HCT116 (cell line): ENCODE measurements at regions not wholly inside any gene's neighbourhood (a gene's known extent, or its start where the extent isn't known, plus 50 kb on each side); places are given as distances from the start of the nearest gene placed in this dataset.

Source experiments
- ATAC-seq: fragments of 200-7000 bp; cut with Tn5 transposase; 2 replicates; pipeline ENCODE4 v1.9.1; 2020; ENCODE audit warnings: mild to moderate bottlenecking, moderate library complexity
- BruUV-seq: library from RNA; stranded (reverse); fragments of 400-500 nt; replicated peaks from 2 replicates; lab custom pipeline; 2021; lab: Mats Ljungman, UMichigan
- CTCF ChIA-PET: fragments of 300-600 bp; sonication (Branson Sonifier 250); formaldehyde crosslinking; loops from one replicate; lab custom pipeline; 2021; ENCODE audit warnings: antibody characterized with exemption; lab: Charles Lee
- POLR2A ChIA-PET: fragments of 300-600, 350-600 bp; sonication (Branson Sonifier 250); formaldehyde crosslinking; loops from one replicate; lab custom pipeline; 2021; ENCODE audit warnings: antibody characterized with exemption; lab: Charles Lee
- RAD21 ChIA-PET, 2 experiments: fragments of 300-600 bp; sonication (Branson Sonifier 250); formaldehyde crosslinking; loops; one replicate each; lab custom pipeline; 2023; ENCODE audit warnings: low total read pairs in 2 of 2; ENCODE audit not compliant: uncharacterized antibody in 2 of 2, unreplicated experiment in 2 of 2, low non-redundant PET in 1 of 2; lab: Charles Lee
- DNase-seq: peaks from one replicate; pipeline ENCODE4 v3.0.0-alpha.2; 2010; ENCODE audit warnings: low read depth, low spot score
- H2AFZ ChIP-seq: fragments of 200-600 bp; shearing (Covaris generic), sonication (generic); 2 replicates; pipeline ENCODE4 v1.6.1; 2017; ENCODE audit warnings: low read depth, mixed run types, mixed read lengths, antibody characterized with exemption, low read length; ENCODE audit not compliant: poor library complexity, severe bottlenecking
- H3K27ac ChIP-seq: 2 replicates; pipeline ENCODE4 v1.5.1; 2012; ENCODE audit warnings: low read depth, low read length
- H3K27me3 ChIP-seq: fragments of 200-600 bp; sonication (generic); 2 replicates; pipeline ENCODE4 v1.6.1; 2016; ENCODE audit warnings: mixed run types, low read length, mixed read lengths; ENCODE audit not compliant: insufficient read depth
- H3K36me3 ChIP-seq, 2 experiments: fragments of 200-500 bp in 1 of 2; fragments of 200-600 bp in 1 of 2; sonication (Bioruptor generic) in 1 of 2; sonication (generic) in 1 of 2; 2 replicates each; pipeline versions ENCODE4 v1.5.1 to v1.6.1; 2014 to 2016; ENCODE audit warnings: low read length in 2 of 2, inconsistent platforms in 1 of 2, mixed read lengths in 1 of 2, mixed run types in 1 of 2; ENCODE audit not compliant: insufficient read depth in 2 of 2, control insufficient read depth in 1 of 2
- H3K4me1 ChIP-seq, 2 experiments: fragments of 200-600 bp in 1 of 2; sonication (generic) in 1 of 2; 2 replicates each; pipeline versions ENCODE4 v1.5.1 to v1.6.1; 2012 to 2017; ENCODE audit warnings: low read length in 2 of 2, inconsistent platforms in 1 of 2, mild to moderate bottlenecking in 1 of 2, mixed read lengths in 1 of 2, mixed run types in 1 of 2, moderate library complexity in 1 of 2; ENCODE audit not compliant: insufficient read depth in 2 of 2, control insufficient read depth in 1 of 2
- H3K4me2 ChIP-seq: fragments of 200-600 bp; sonication (generic); 2 replicates; pipeline ENCODE4 v1.6.1; 2017; ENCODE audit warnings: mixed run types, low read length, mixed read lengths
- H3K4me3 ChIP-seq, 2 experiments: fragments of 200-600 bp in 1 of 2; sonication (generic) in 1 of 2; replicated peaks in 1 of 2; 2 replicates each; pipeline ENCODE4 v1.5.1; 2011 to 2016; ENCODE audit warnings: low read length in 2 of 2, control low read depth in 1 of 2, low read depth in 1 of 2, mild to moderate bottlenecking in 1 of 2, mixed read lengths in 1 of 2, mixed run types in 1 of 2
- H3K79me2 ChIP-seq: fragments of 200-600 bp; sonication (generic); 2 replicates; pipeline ENCODE4 v1.6.1; 2017; ENCODE audit warnings: mild to moderate bottlenecking, mixed run types, low read length, moderate library complexity, mixed read lengths; ENCODE audit not compliant: insufficient read depth
- H3K9ac ChIP-seq: fragments of 200-600 bp; sonication (generic); 2 replicates; pipeline ENCODE4 v1.6.1; 2016; ENCODE audit warnings: low read length, mixed read lengths
- H3K9me2 ChIP-seq: fragments of 200-600 bp; sonication (generic), shearing (Covaris generic); 2 replicates; pipeline ENCODE4 v1.6.1; 2017; ENCODE audit warnings: mixed run types, mild to moderate bottlenecking, moderate library complexity; ENCODE audit not compliant: insufficient read depth
- H3K9me3 ChIP-seq, 2 experiments: fragments of 200-500 bp in 1 of 2; fragments of 200-600 bp in 1 of 2; sonication (Bioruptor generic) in 1 of 2; sonication (generic) in 1 of 2; 2 replicates each; pipeline ENCODE4 v1.6.1; 2014 to 2017; ENCODE audit warnings: low read length in 2 of 2, mixed read lengths in 2 of 2, inconsistent platforms in 1 of 2, low read depth in 1 of 2, mild to moderate bottlenecking in 1 of 2, mixed run types in 1 of 2, moderate library complexity in 1 of 2; ENCODE audit not compliant: control insufficient read depth in 1 of 2, insufficient read depth in 1 of 2
- H4K20me1 ChIP-seq: fragments of 200-600 bp; sonication (generic), shearing (Covaris generic); 2 replicates; pipeline ENCODE4 v1.6.1; 2017; ENCODE audit warnings: mixed run types, mild to moderate bottlenecking, moderate library complexity; ENCODE audit not compliant: insufficient read depth
- ATF3 ChIP-seq: IDR thresholded peaks from 2 replicates; pipeline ENCODE4 v1.6.1; 2012
- CBX3 ChIP-seq: IDR thresholded peaks from 2 replicates; pipeline ENCODE4 v1.6.1; 2012; ENCODE audit warnings: low read depth
- CEBPB ChIP-seq: IDR thresholded peaks from 2 replicates; pipeline ENCODE4 v1.6.1; 2012; ENCODE audit warnings: low read depth
- EGR1 ChIP-seq: IDR thresholded peaks from 2 replicates; pipeline ENCODE4 v1.6.1; 2012; ENCODE audit warnings: low read depth
- FOSL1 ChIP-seq: IDR thresholded peaks from 2 replicates; pipeline ENCODE4 v1.6.1; 2012; ENCODE audit warnings: low read depth
- JUND ChIP-seq: IDR thresholded peaks from 2 replicates; pipeline ENCODE4 v1.6.1; 2012
- MAX ChIP-seq: IDR thresholded peaks from 2 replicates; pipeline ENCODE4 v1.6.1; 2012
- POLR2AphosphoS5 ChIP-seq: IDR thresholded peaks from 2 replicates; pipeline ENCODE4 v1.6.1; 2011; ENCODE audit warnings: mild to moderate bottlenecking, low read depth, low read length, moderate library complexity
- REST ChIP-seq: IDR thresholded peaks from 2 replicates; pipeline ENCODE4 v1.6.1; 2012; ENCODE audit warnings: low read depth
- SIN3A ChIP-seq: IDR thresholded peaks from 2 replicates; pipeline ENCODE4 v1.6.1; 2012; ENCODE audit warnings: low read depth
- SRF ChIP-seq: IDR thresholded peaks from 2 replicates; pipeline ENCODE4 v1.6.1; 2012; ENCODE audit warnings: low read depth
- ZFX ChIP-seq: fragments of 450-650 bp; IDR thresholded peaks from 2 replicates; pipeline ENCODE4 v1.6.1; 2017
- intact Hi-C: fragments of 100-400 bp; cut with micrococcal nuclease; formaldehyde crosslinking; loops from 2 replicates; pipeline ENCODE4 v1.10.0; 2022
- TF ChIP-seq, protein P1 (sequence below): IDR thresholded peaks from 2 replicates; pipeline ENCODE4 v1.6.1; 2011; ENCODE audit warnings: mild to moderate bottlenecking, low read length, moderate library complexity; ENCODE audit not compliant: insufficient replicate concordance; ENCODE audit errors: extremely low read depth

- TF ChIP-seq ATF3 = no peak
- no peak for TF ChIP-seq ZFX
- TF ChIP-seq FOSL1 = no peak
- no peak for TF ChIP-seq CEBPB
- no peak for TF ChIP-seq JUND
- TF ChIP-seq MAX = no peak
Observed at GRCh38 chr20:47865912-47866311, 80.6 kb upstream of the SULF2 start (continued).

GRCh38 chr20:47865451-47865850, 80.2 kb upstream of the SULF2 start:
- CTCF ChIA-PET = no interaction called here
- intact Hi-C loops = no loop called here

More at GRCh38 chr20:47865451-47865850, 80.2 kb upstream of the SULF2 start:
- H3K27ac ChIP-seq = no peak overlapping the region
- peaks cover 33% of the 10 kb centered on the region; the same call in 1 of the 2 replicates for H3K27me3 ChIP-seq
- H3K9ac ChIP-seq = no peak overlapping the region
- no peak overlapping the region for H3K4me3 ChIP-seq
- no peaks in the 10 kb centered on the region for H3K36me3 ChIP-seq
- no TSS peak for BruUV-seq
- no peaks in the 10 kb centered on the region for H3K4me1 ChIP-seq
- ATAC-seq (no peak), DNase-seq (no peak)
- H4K20me1 ChIP-seq = no peaks in the 10 kb centered on the region
- ChIA-PET POLR2A (no interaction called here), RAD21 (no interaction called here)
- no peak overlapping the region for H2AFZ ChIP-seq
- no peaks in the 10 kb centered on the region for H3K9me2 ChIP-seq
- no peak overlapping the region for H3K4me2 ChIP-seq
- no peaks in the 10 kb centered on the region for H3K79me2 ChIP-seq
- H3K9me3 ChIP-seq = no peaks in the 10 kb centered on the region
- TF ChIP-seq SIN3A = no peak
- no peak for TF ChIP-seq EGR1
- no peak for TF ChIP-seq POLR2AphosphoS5
- TF ChIP-seq FOSL1 = no peak
- no peak for TF ChIP-seq JUND
- no peak for TF ChIP-seq REST
- TF ChIP-seq CBX3 = no peak
- TF ChIP-seq, protein P1, sequence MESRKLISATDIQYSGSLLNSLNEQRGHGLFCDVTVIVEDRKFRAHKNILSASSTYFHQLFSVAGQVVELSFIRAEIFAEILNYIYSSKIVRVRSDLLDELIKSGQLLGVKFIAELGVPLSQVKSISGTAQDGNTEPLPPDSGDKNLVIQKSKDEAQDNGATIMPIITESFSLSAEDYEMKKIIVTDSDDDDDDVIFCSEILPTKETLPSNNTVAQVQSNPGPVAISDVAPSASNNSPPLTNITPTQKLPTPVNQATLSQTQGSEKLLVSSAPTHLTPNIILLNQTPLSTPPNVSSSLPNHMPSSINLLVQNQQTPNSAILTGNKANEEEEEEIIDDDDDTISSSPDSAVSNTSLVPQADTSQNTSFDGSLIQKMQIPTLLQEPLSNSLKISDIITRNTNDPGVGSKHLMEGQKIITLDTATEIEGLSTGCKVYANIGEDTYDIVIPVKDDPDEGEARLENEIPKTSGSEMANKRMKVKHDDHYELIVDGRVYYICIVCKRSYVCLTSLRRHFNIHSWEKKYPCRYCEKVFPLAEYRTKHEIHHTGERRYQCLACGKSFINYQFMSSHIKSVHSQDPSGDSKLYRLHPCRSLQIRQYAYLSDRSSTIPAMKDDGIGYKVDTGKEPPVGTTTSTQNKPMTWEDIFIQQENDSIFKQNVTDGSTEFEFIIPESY = no peak
- TF ChIP-seq MAX = no peak
- TF ChIP-seq SRF = no peak
